Adrenal gland (tissue), 9 donors: ENCODE measurements at regions not wholly inside any gene's neighbourhood (a gene's known extent, or its start where the extent isn't known, plus 50 kb on each side); places are given as distances from the start of the nearest gene placed in this dataset.

Experiments
- DNase-seq, 7 donors: peaks; one replicate each; pipeline ENCODE4 v3.0.0-alpha.2; 2019 to 2020
- H3K27ac ChIP-seq, 5 donors: fragments of 200-600 bp; sonication (generic) in 4 of 5; 1 replicate in 3 of 5; 2 replicates in 2 of 5; pipeline versions ENCODE4 v1.5.1 to v1.8.0; 2016 to 2020; ENCODE audit warnings: mild to moderate bottlenecking in 1 of 5
- H3K27me3 ChIP-seq: fragments of 200-600 bp; 2 replicates; pipeline ENCODE4 v1.8.0; 2021
- H3K36me3 ChIP-seq, 2 donors: fragments of 200-600 bp; replicated peaks in 1 of 2; 1 replicate in 1 of 2; 2 replicates in 1 of 2; pipeline versions ENCODE4 v1.5.1 to v1.8.0; 2018 to 2022
- H3K4me1 ChIP-seq, 2 donors: fragments of 200-600 bp; replicated peaks in 1 of 2; 1 replicate in 1 of 2; 2 replicates in 1 of 2; pipeline versions ENCODE4 v1.5.1 to v1.8.0; 2018 to 2021
- H3K4me3 ChIP-seq, 4 donors: fragments of 200-600 bp; sonication (generic) in 3 of 4; one replicate each; pipeline ENCODE4 v1.5.1; 2016 to 2018
- H3K9me3 ChIP-seq, 3 donors: fragments of 200-600 bp; sonication (generic) in 1 of 3; replicated peaks in 1 of 3; 1 replicate in 2 of 3; 2 replicates in 1 of 3; pipeline versions ENCODE4 v1.5.1 to v1.8.0; 2016 to 2021
- CTCF ChIP-seq, 6 experiments: fragments of 450-650 bp in 4 of 6; fragments of 200-600 bp in 2 of 6; sonication (generic) in 1 of 6; IDR thresholded peaks; 1 replicate in 5 of 6; 2 replicates in 1 of 6; pipeline versions ENCODE4 v1.5.1 to v1.8.0; 2016 to 2021; ENCODE audit warnings: antibody characterized with exemption in 6 of 6, mild to moderate bottlenecking in 2 of 6, moderate library complexity in 1 of 6
- POLR2A ChIP-seq, 2 donors: fragments of 450-650 bp; IDR thresholded peaks; one replicate each; pipeline ENCODE4 v1.6.1; 2017; ENCODE audit warnings: antibody characterized with exemption in 2 of 2, mild to moderate bottlenecking in 2 of 2, moderate library complexity in 1 of 2
- WGBS, 4 donors: extraction: QIAGEN DNeasy Blood & Tissue Kit in 2 of 4; methylation state at CpG; one replicate each; pipeline versions ENCODE4 v1.1.5 to v1.1.7; 2013 to 2017; 5-methylcytosine and 5-hydroxymethylcytosine counted together
- intact Hi-C, 2 donors: fragments of 100-400 bp; cut with DNase I; formaldehyde crosslinking; loops; one replicate each; pipeline versions ENCODE4 v1.14.1 to v1.15.0; 2022 to 2023
- donor health status: healthy with polysubstance abuse.
- donor health status: Bipolar disorder and iron deficiency.
- donor health status: DM: yes; HTN: yes; CAD: no.
- donor health status: DM: no; HTN: no; CAD: no.
- donor health status: DM: no; HTN: no; CAD: no.

- Histone ChIP-seq H3K27me3 (no peaks in the 10 kb centered on the region), H3K9me3 (no peaks in the 10 kb centered on the region), H3K4me3 (no peak overlapping the region), H3K27ac (no peak overlapping the region), H3K4me1 (no peaks in the 10 kb centered on the region), H3K36me3 (no peaks in the 10 kb centered on the region)
- intact Hi-C loops: no loop called here
- WGBS, 4 donors: 83 to 89% (median 85%) methylated on average over 5 to 12 of the region's 12 CpGs
- TF ChIP-seq CTCF (IDR thresholded peaks at IDR 0.05): no peak
- TF ChIP-seq POLR2A (IDR thresholded peaks at IDR 0.05): no peak
- no peak for DNase-seq
Observed at GRCh38 chr11:41947392-41947791, 487.9 kb upstream of the LRRC4C start.

GRCh38 chr11:41950470-41951143 is 491.2 kb upstream of the LRRC4C start:
- WGBS, 4 donors: 77 to 88% (median 84%) methylated on average over 3 to 4 of the region's 4 CpGs
- no peaks in the 10 kb centered on the region for H3K9me3 ChIP-seq
- intact Hi-C loops: no loop called here
- no peaks in the 10 kb centered on the region for H3K36me3 ChIP-seq
- no peaks in the 10 kb centered on the region for H3K4me1 ChIP-seq
- no peak overlapping the region for H3K4me3 ChIP-seq
- H3K27ac ChIP-seq: no peak overlapping the region
- no peak for DNase-seq
- TF ChIP-seq CTCF (IDR thresholded peaks at IDR 0.05) (no peak), POLR2A (IDR thresholded peaks at IDR 0.05) (no peak)
- H3K27me3 ChIP-seq: no peaks in the 10 kb centered on the region

- Histone ChIP-seq H3K9me3 (no peaks in the 10 kb centered on the region), H3K27me3 (no peaks in the 10 kb centered on the region), H3K27ac (no peak overlapping the region), H3K4me3 (no peak overlapping the region), H3K36me3 (no peaks in the 10 kb centered on the region), H3K4me1 (no peaks in the 10 kb centered on the region)
- DNase-seq: no peak
- intact Hi-C loops: no loop called here
- TF ChIP-seq CTCF (IDR thresholded peaks at IDR 0.05) (no peak), POLR2A (IDR thresholded peaks at IDR 0.05) (no peak)
Observed at GRCh38 chr11:41954034-41954433, 494.6 kb upstream of the LRRC4C start.

- Histone ChIP-seq H3K4me1 (no peaks in the 10 kb centered on the region), H3K27me3 (no peaks in the 10 kb centered on the region), H3K4me3 (no peak overlapping the region), H3K36me3 (no peaks in the 10 kb centered on the region), H3K27ac (no peak overlapping the region), H3K9me3 (no peaks in the 10 kb centered on the region)
- intact Hi-C loops: no loop called here
- no peak for TF ChIP-seq POLR2A (IDR thresholded peaks at IDR 0.05)
- TF ChIP-seq CTCF (IDR thresholded peaks at IDR 0.05): no peak
- WGBS, 4 donors: 83 to 91% (median 87%) methylated on average over 2 of the region's 2 CpGs
- DNase-seq: no peak
Observed at GRCh38 chr11:41955066-41955465, 495.6 kb upstream of the LRRC4C start.
